ENCODE measurements at regions not wholly inside any gene's neighbourhood (a gene's known extent, or its start where the extent isn't known, plus 50 kb on each side); places are given as distances from the start of the nearest gene placed in this dataset.
A peak's percentile ranks its signal among the peaks of the same experiment; 100 is the strongest.
"Not testable (repeated sequence)": the region's sequence is repeated elsewhere in the genome, so short reads cannot be mapped to it uniquely, and the experiment has no call there.

- no peak for DNase-seq (ENCODE audit: low spot score)
These were observed 261.7 kb upstream of the MAP2 start for GRCh38 chr2:209162129-209162528.

- DNase-seq (ENCODE audit: low spot score), result no peak
These were observed 241.9 kb upstream of the MAP2 start for GRCh38 chr2:209181984-209182383.

- not testable (repeated sequence) for DNase-seq (ENCODE audit: low spot score)
These were observed 237.0 kb upstream of the MAP2 start for GRCh38 chr2:209186886-209187285.

- no peak for DNase-seq (ENCODE audit: low spot score)
These were observed 234.0 kb upstream of the MAP2 start for GRCh38 chr2:209189893-209190292.

- no peak for DNase-seq (ENCODE audit: low spot score)
These were observed 232.7 kb upstream of the MAP2 start for GRCh38 chr2:209191139-209191538.

- DNase-seq (ENCODE audit: low spot score), result no peak
These were observed 229.1 kb upstream of the MAP2 start for GRCh38 chr2:209194717-209195116.

GRCh38 chr2:209208211-209208610 is 215.6 kb upstream of the MAP2 start:
- DNase-seq (ENCODE audit: low spot score), result peak; percentile 34

GRCh38 chr2:209209943-209210342 is 213.9 kb upstream of the MAP2 start:
- no peak for DNase-seq (ENCODE audit: low spot score)

- no peak for DNase-seq (ENCODE audit: low spot score)
These were observed 193.3 kb upstream of the MAP2 start for GRCh38 chr2:209230560-209230959.

GRCh38 chr2:209236377-209236776 is 187.5 kb upstream of the MAP2 start:
- no peak for DNase-seq (ENCODE audit: low spot score)

- DNase-seq (ENCODE audit: low spot score), result no peak
These were observed 184.9 kb upstream of the MAP2 start for GRCh38 chr2:209238765-209239584.

GRCh38 chr2:209239585-209239938 is 184.3 kb upstream of the MAP2 start:
- no peak for DNase-seq (ENCODE audit: low spot score)

GRCh38 chr2:209240204-209240603 is 183.6 kb upstream of the MAP2 start:
- DNase-seq (ENCODE audit: low spot score), result no peak

GRCh38 chr2:209253544-209253943 is 170.3 kb upstream of the MAP2 start:
- DNase-seq (ENCODE audit: low spot score), result no peak

GRCh38 chr2:209259767-209260166 is 164.1 kb upstream of the MAP2 start:
- no peak for DNase-seq (ENCODE audit: low spot score)

GRCh38 chr2:209260281-209260680 is 163.6 kb upstream of the MAP2 start:
- no peak for DNase-seq (ENCODE audit: low spot score)

- not testable (repeated sequence) for DNase-seq (ENCODE audit: low spot score)
These were observed 162.3 kb upstream of the MAP2 start for GRCh38 chr2:209261366-209262053.

- no peak for DNase-seq (ENCODE audit: low spot score)
These were observed 154.8 kb upstream of the MAP2 start for GRCh38 chr2:209269024-209269423.

GRCh38 chr2:209276000-209276399 is 147.8 kb upstream of the MAP2 start:
- no peak for DNase-seq (ENCODE audit: low spot score)

- DNase-seq (ENCODE audit: low spot score), result no peak
These were observed 146.4 kb upstream of the MAP2 start for GRCh38 chr2:209277444-209277843.

- no peak for DNase-seq (ENCODE audit: low spot score)
These were observed 125.2 kb upstream of the MAP2 start for GRCh38 chr2:209298601-209299000.

GRCh38 chr2:209299478-209299877 is 124.4 kb upstream of the MAP2 start:
- not testable (repeated sequence) for DNase-seq (ENCODE audit: low spot score)

- DNase-seq (ENCODE audit: low spot score), result not testable (repeated sequence)
These were observed 123.1 kb upstream of the MAP2 start for GRCh38 chr2:209300766-209301165.

GRCh38 chr2:209305026-209305425 is 118.8 kb upstream of the MAP2 start:
- no peak for DNase-seq (ENCODE audit: low spot score)
